A549 (cell line): ENCODE measurements at regions not wholly inside any gene's neighbourhood (a gene's known extent, or its start where the extent isn't known, plus 50 kb on each side); places are given as distances from the start of the nearest gene placed in this dataset.

Experiments
- ATAC-seq, 2 experiments: fragments of 200-7000 bp in 1 of 2; fragments of >200 bp in 1 of 2; cut with Nextera tagmentation in 1 of 2; cut with Tn5 transposase in 1 of 2; 3 replicates each; pipeline versions ENCODE4 v1.8.0 to v1.9.1; 2018 to 2020; ENCODE audit warnings: mild to moderate bottlenecking in 1 of 2, moderate library complexity in 1 of 2
- CTCF ChIA-PET: fragments of 300-600 bp; sonication (Branson Sonifier 250); formaldehyde crosslinking; extraction: SDS; loops from one replicate; lab custom pipeline; 2021; ENCODE audit warnings: antibody characterized with exemption, inconsistent platforms; lab: Yijun Ruan, JAX
- POLR2A ChIA-PET: fragments of 350-600 bp; formaldehyde crosslinking; extraction: SDS; loops from one replicate; lab custom pipeline; 2021; ENCODE audit warnings: antibody characterized with exemption, inconsistent platforms; lab: Yijun Ruan, JAX
- DNase-seq, 2 experiments: peaks; one replicate each; pipeline versions ENCODE4 v3.0.0 to v3.0.0-alpha.2; 2011 to 2016; ENCODE audit warnings: low read depth in 1 of 2, low spot score in 1 of 2
- FAIRE-seq: peaks from 2 replicates; lab custom pipeline; 2011; peaks lifted over from hg19 to GRCh38; lab: Jason Lieb, UNC
- H3K27ac ChIP-seq, 2 experiments: fragments of >200 bp; sonication (Bioruptor Twin); formaldehyde crosslinking; 3 replicates each; pipeline ENCODE4 v1.5.1; 2016 to 2017
- H3K4me1 ChIP-seq: fragments of >200 bp; sonication (Bioruptor Twin); formaldehyde crosslinking; 3 replicates; pipeline ENCODE4 v1.6.1; 2016
- H3K4me2 ChIP-seq: fragments of >200 bp; sonication (Bioruptor Twin); formaldehyde crosslinking; 3 replicates; pipeline ENCODE4 v1.6.1; 2016
- H3K4me3 ChIP-seq: fragments of >200 bp; sonication (Bioruptor Twin); formaldehyde crosslinking; 3 replicates; pipeline ENCODE4 v1.5.1; 2016
- H3K9me3 ChIP-seq: fragments of >200 bp; sonication (Bioruptor Twin); formaldehyde crosslinking; 3 replicates; pipeline ENCODE4 v1.6.1; 2016
- BHLHE40 ChIP-seq: IDR thresholded peaks from 2 replicates; pipeline ENCODE4 v1.6.1; 2012; ENCODE audit warnings: low read depth, low read length, inconsistent platforms
- CBX2 ChIP-seq: fragments of 200-600 bp; sonication (generic); IDR thresholded peaks from 2 replicates; pipeline ENCODE4 v1.6.1; 2016; ENCODE audit warnings: low read depth, mild to moderate bottlenecking, borderline replicate concordance
- CHD4 ChIP-seq: fragments of 200-600 bp; sonication (generic); IDR thresholded peaks from 2 replicates; pipeline ENCODE4 v1.6.1; 2016; ENCODE audit warnings: antibody characterized with exemption, mild to moderate bottlenecking, borderline replicate concordance
- EHF ChIP-seq: fragments of 250-450 bp; sonication (Bioruptor Pico); IDR thresholded peaks from 2 replicates; pipeline ENCODE4 v1.5.0; 2020; ENCODE audit warnings: mild to moderate bottlenecking
- EHMT2 ChIP-seq: fragments of 200-600 bp; sonication (generic); IDR thresholded peaks from 2 replicates; pipeline ENCODE4 v1.6.1; 2016; ENCODE audit warnings: antibody characterized with exemption, low read depth, mild to moderate bottlenecking, moderate library complexity
- EP300 ChIP-seq, 2 experiments: fragments of >200 bp; sonication (Bioruptor Twin); formaldehyde crosslinking; IDR thresholded peaks; 2 replicates in 1 of 2; 3 replicates in 1 of 2; pipeline ENCODE4 v1.6.1; 2016 to 2017
- ESRRA ChIP-seq: fragments of 150-350 bp; IDR thresholded peaks from 2 replicates; pipeline ENCODE4 v1.6.1; 2014; ENCODE audit warnings: mild to moderate bottlenecking, low read length, borderline replicate concordance
- FOSB ChIP-seq: fragments of 250-450 bp; sonication (Bioruptor Pico); IDR thresholded peaks from 2 replicates; pipeline ENCODE4 v1.5.0; 2020; ENCODE audit warnings: mild to moderate bottlenecking, moderate library complexity
- FOSL2 ChIP-seq, 2 experiments: fragments of 450-650 bp in 1 of 2; fragments of >200 bp in 1 of 2; sonication (Bioruptor Twin) in 1 of 2; formaldehyde crosslinking; IDR thresholded peaks; 2 replicates each; pipeline versions ENCODE4 v1.5.0 to v1.6.1; 2016 to 2020; ENCODE audit warnings: mild to moderate bottlenecking in 1 of 2, moderate library complexity in 1 of 2
- GATA3 ChIP-seq: IDR thresholded peaks from 2 replicates; pipeline ENCODE4 v1.6.1; 2012; ENCODE audit warnings: borderline replicate concordance
- MAFK ChIP-seq: fragments of 450-650 bp; IDR thresholded peaks from 2 replicates; pipeline ENCODE4 v1.6.1; 2014; ENCODE audit not compliant: partially characterized antibody
- MYC ChIP-seq: IDR thresholded peaks from 2 replicates; pipeline ENCODE4 v1.6.1; 2012; ENCODE audit warnings: mild to moderate bottlenecking, inconsistent platforms, low read length, improper control_type of control experiment, borderline replicate concordance
- NPAS2 ChIP-seq: fragments of 250-450 bp; sonication (Bioruptor Pico); IDR thresholded peaks from 2 replicates; pipeline ENCODE4 v1.8.0; 2022; ENCODE audit warnings: mild to moderate bottlenecking, moderate library complexity, borderline replicate concordance
- RAD21 ChIP-seq, 2 experiments: fragments of >200 bp in 1 of 2; sonication (Bioruptor Twin) in 1 of 2; formaldehyde crosslinking in 1 of 2; IDR thresholded peaks in 1 of 2; conservative IDR thresholded peaks in 1 of 2; 2 replicates in 1 of 2; 3 replicates in 1 of 2; pipeline ENCODE4 v1.6.1; 2012 to 2018; ENCODE audit warnings: inconsistent platforms in 1 of 2
- RARB ChIP-seq: fragments of 250-450 bp; sonication (Bioruptor Pico); IDR thresholded peaks from 2 replicates; pipeline ENCODE4 v1.8.0; 2021; ENCODE audit warnings: mild to moderate bottlenecking, moderate library complexity
- RFX5 ChIP-seq: fragments of 450-650 bp; IDR thresholded peaks from 2 replicates; pipeline ENCODE4 v1.7.1; 2014; ENCODE audit warnings: antibody characterized with exemption, mild to moderate bottlenecking, moderate library complexity
- SREBF2 ChIP-seq: fragments of 450-650 bp; IDR thresholded peaks from 2 replicates; pipeline ENCODE4 v1.6.1; 2014; ENCODE audit warnings: mild to moderate bottlenecking, moderate library complexity
- WGBS: methylation state at CpG from one replicate; pipeline ENCODE4 v1.1.6; 2017; ENCODE audit errors: missing lambda C conversion rate; 5-methylcytosine and 5-hydroxymethylcytosine counted together
- TF ChIP-seq, protein P1 (sequence below): fragments of 200-600 bp; sonication (generic); IDR thresholded peaks from 2 replicates; pipeline ENCODE4 v1.6.1; 2016; ENCODE audit warnings: antibody characterized with exemption, mild to moderate bottlenecking, moderate library complexity
- TF ChIP-seq, protein P2 (sequence below): fragments of 150-350 bp; IDR thresholded peaks from 2 replicates; pipeline ENCODE4 v1.6.1; 2014; ENCODE audit warnings: low read depth, mild to moderate bottlenecking, low read length
- TF ChIP-seq, protein P3 (sequence below): fragments of 250-450 bp; sonication (Bioruptor Pico); IDR thresholded peaks from 2 replicates; pipeline ENCODE4 v1.5.0; 2020; ENCODE audit warnings: low read depth, mild to moderate bottlenecking, moderate library complexity
- TF ChIP-seq, protein P4 (sequence below): fragments of 450-650 bp; IDR thresholded peaks from 2 replicates; pipeline ENCODE4 v1.6.1; 2014; ENCODE audit warnings: antibody characterized with exemption
- TF ChIP-seq, protein P5 (sequence below): IDR thresholded peaks from 2 replicates; pipeline ENCODE4 v1.6.1; 2012; ENCODE audit warnings: low read depth, borderline replicate concordance

GRCh38 chr2:167787562-167787961 lies 459.8 kb downstream of the STK39 start:
- POLR2A ChIA-PET: no interaction called here
- FAIRE-seq: no peak
- no peak overlapping the region for H3K4me2 ChIP-seq
- H3K4me3 ChIP-seq: no peak overlapping the region
- 8% methylated on average over 2 of the region's 3 CpGs for WGBS
- CTCF ChIA-PET: no interaction called here
- H3K27ac ChIP-seq: no peak overlapping the region
- no peak for TF ChIP-seq EHF
- no peak for TF ChIP-seq RFX5
- TF ChIP-seq, protein P1, sequence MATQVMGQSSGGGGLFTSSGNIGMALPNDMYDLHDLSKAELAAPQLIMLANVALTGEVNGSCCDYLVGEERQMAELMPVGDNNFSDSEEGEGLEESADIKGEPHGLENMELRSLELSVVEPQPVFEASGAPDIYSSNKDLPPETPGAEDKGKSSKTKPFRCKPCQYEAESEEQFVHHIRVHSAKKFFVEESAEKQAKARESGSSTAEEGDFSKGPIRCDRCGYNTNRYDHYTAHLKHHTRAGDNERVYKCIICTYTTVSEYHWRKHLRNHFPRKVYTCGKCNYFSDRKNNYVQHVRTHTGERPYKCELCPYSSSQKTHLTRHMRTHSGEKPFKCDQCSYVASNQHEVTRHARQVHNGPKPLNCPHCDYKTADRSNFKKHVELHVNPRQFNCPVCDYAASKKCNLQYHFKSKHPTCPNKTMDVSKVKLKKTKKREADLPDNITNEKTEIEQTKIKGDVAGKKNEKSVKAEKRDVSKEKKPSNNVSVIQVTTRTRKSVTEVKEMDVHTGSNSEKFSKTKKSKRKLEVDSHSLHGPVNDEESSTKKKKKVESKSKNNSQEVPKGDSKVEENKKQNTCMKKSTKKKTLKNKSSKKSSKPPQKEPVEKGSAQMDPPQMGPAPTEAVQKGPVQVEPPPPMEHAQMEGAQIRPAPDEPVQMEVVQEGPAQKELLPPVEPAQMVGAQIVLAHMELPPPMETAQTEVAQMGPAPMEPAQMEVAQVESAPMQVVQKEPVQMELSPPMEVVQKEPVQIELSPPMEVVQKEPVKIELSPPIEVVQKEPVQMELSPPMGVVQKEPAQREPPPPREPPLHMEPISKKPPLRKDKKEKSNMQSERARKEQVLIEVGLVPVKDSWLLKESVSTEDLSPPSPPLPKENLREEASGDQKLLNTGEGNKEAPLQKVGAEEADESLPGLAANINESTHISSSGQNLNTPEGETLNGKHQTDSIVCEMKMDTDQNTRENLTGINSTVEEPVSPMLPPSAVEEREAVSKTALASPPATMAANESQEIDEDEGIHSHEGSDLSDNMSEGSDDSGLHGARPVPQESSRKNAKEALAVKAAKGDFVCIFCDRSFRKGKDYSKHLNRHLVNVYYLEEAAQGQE: no peak
- no peak for TF ChIP-seq GATA3
- TF ChIP-seq MAFK: no peak
- no peak for TF ChIP-seq NPAS2 (CRISPR knock-in tag)
- TF ChIP-seq FOSL2 (IDR thresholded peaks at IDR 0.05): no peak
- TF ChIP-seq FOSL2 (CRISPR knock-in tag; IDR thresholded peaks at IDR 0.05): no peak
- TF ChIP-seq, protein P2, sequence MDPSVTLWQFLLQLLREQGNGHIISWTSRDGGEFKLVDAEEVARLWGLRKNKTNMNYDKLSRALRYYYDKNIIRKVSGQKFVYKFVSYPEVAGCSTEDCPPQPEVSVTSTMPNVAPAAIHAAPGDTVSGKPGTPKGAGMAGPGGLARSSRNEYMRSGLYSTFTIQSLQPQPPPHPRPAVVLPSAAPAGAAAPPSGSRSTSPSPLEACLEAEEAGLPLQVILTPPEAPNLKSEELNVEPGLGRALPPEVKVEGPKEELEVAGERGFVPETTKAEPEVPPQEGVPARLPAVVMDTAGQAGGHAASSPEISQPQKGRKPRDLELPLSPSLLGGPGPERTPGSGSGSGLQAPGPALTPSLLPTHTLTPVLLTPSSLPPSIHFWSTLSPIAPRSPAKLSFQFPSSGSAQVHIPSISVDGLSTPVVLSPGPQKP: no peak
- TF ChIP-seq, protein P3, sequence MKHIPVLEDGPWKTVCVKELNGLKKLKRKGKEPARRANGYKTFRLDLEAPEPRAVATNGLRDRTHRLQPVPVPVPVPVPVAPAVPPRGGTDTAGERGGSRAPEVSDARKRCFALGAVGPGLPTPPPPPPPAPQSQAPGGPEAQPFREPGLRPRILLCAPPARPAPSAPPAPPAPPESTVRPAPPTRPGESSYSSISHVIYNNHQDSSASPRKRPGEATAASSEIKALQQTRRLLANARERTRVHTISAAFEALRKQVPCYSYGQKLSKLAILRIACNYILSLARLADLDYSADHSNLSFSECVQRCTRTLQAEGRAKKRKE (CRISPR knock-in tag): no peak
- no peak for TF ChIP-seq RARB (CRISPR knock-in tag)
- no peak for TF ChIP-seq CHD4
- TF ChIP-seq, all 56 proteins: peak for 0
- Histone ChIP-seq H3K9me3 (no peaks in the 10 kb centered on the region), H3K4me1 (no peaks in the 10 kb centered on the region)
- ATAC-seq (no peak), DNase-seq (no peak)

DNA sequence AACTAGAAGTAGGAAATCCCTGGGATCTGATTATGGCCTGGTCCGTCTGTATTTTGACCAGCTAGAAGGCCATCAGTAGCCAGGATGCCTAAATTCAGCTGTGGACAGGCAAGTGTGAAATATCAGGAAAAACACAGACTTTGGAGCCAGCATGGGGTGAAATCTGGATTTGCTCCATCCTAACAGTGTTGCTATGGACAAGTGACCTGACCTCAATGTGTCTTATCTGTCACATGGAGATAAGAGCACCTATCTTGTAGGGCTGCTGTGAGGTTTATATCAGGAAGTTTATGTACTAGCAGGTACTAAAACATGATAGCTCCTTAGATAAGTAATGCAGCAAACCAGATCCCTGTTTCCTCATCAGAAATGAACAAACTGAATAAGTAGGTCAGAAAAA lies 460.4 kb downstream of the STK39 start:
- ChIA-PET POLR2A (no interaction called here), CTCF (no interaction called here)
- Histone ChIP-seq H3K27ac (no peak overlapping the region), H3K9me3 (no peaks in the 10 kb centered on the region), H3K4me1 (no peaks in the 10 kb centered on the region), H3K4me3 (no peak overlapping the region), H3K4me2 (no peak overlapping the region)
- ATAC-seq (no peak), DNase-seq (no peak), FAIRE-seq (no peak)
- TF ChIP-seq, protein P2: no peak
- WGBS: 38% methylated on average over 1 of the region's 1 CpG

- ATAC-seq: no peak
- no peak for TF ChIP-seq FOSB (CRISPR knock-in tag)
- no peak for TF ChIP-seq SREBF2
- no peak for TF ChIP-seq BHLHE40
- no peak for TF ChIP-seq CBX2
- TF ChIP-seq, protein P4, sequence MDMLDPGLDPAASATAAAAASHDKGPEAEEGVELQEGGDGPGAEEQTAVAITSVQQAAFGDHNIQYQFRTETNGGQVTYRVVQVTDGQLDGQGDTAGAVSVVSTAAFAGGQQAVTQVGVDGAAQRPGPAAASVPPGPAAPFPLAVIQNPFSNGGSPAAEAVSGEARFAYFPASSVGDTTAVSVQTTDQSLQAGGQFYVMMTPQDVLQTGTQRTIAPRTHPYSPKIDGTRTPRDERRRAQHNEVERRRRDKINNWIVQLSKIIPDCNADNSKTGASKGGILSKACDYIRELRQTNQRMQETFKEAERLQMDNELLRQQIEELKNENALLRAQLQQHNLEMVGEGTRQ: no peak
- TF ChIP-seq EP300 (IDR thresholded peaks at IDR 0.05): no peak
- TF ChIP-seq MYC: no peak
- no peak for TF ChIP-seq EHMT2
- TF ChIP-seq, protein P5, sequence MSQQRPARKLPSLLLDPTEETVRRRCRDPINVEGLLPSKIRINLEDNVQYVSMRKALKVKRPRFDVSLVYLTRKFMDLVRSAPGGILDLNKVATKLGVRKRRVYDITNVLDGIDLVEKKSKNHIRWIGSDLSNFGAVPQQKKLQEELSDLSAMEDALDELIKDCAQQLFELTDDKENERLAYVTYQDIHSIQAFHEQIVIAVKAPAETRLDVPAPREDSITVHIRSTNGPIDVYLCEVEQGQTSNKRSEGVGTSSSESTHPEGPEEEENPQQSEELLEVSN: no peak
- no peak for TF ChIP-seq RAD21 (conservative IDR thresholded peaks at IDR 0.05 in 1 of 2, IDR thresholded peaks at IDR 0.05 in 1 of 2)
- no peak for TF ChIP-seq ESRRA
- FAIRE-seq: no peak
- H3K4me1 ChIP-seq: no peaks in the 10 kb centered on the region
- H3K4me3 ChIP-seq: no peak overlapping the region
- DNase-seq: no peak
- 31% methylated on average over 6 of the region's 6 CpGs for WGBS
- no peak overlapping the region for H3K4me2 ChIP-seq
- no peak overlapping the region for H3K27ac ChIP-seq
- H3K9me3 ChIP-seq: no peaks in the 10 kb centered on the region
- POLR2A ChIA-PET: no interaction called here
- CTCF ChIA-PET: no interaction called here
These were observed 461.7 kb downstream of the STK39 start for GRCh38 chr2:167785606-167786216.
